Adrenal gland (tissue), 9 donors: ENCODE measurements at regions not wholly inside any gene's neighbourhood (a gene's known extent, or its start where the extent isn't known, plus 50 kb on each side); places are given as distances from the start of the nearest gene placed in this dataset.
A peak's percentile ranks its signal among the peaks of the same experiment; 100 is the strongest.

Source experiments
- DNase-seq, 7 donors: peaks; one replicate each; pipeline ENCODE4 v3.0.0-alpha.2; 2019 to 2020
- H3K27ac ChIP-seq, 5 donors: fragments of 200-600 bp; sonication (generic) in 4 of 5; 1 replicate in 3 of 5; 2 replicates in 2 of 5; pipeline versions ENCODE4 v1.5.1 to v1.8.0; 2016 to 2020; ENCODE audit warnings: mild to moderate bottlenecking in 1 of 5
- H3K27me3 ChIP-seq: fragments of 200-600 bp; 2 replicates; pipeline ENCODE4 v1.8.0; 2021
- H3K36me3 ChIP-seq, 2 donors: fragments of 200-600 bp; replicated peaks in 1 of 2; 1 replicate in 1 of 2; 2 replicates in 1 of 2; pipeline versions ENCODE4 v1.5.1 to v1.8.0; 2018 to 2022
- H3K4me1 ChIP-seq, 2 donors: fragments of 200-600 bp; replicated peaks in 1 of 2; 1 replicate in 1 of 2; 2 replicates in 1 of 2; pipeline versions ENCODE4 v1.5.1 to v1.8.0; 2018 to 2021
- H3K4me3 ChIP-seq, 4 donors: fragments of 200-600 bp; sonication (generic) in 3 of 4; one replicate each; pipeline ENCODE4 v1.5.1; 2016 to 2018
- H3K9me3 ChIP-seq, 3 donors: fragments of 200-600 bp; sonication (generic) in 1 of 3; replicated peaks in 1 of 3; 1 replicate in 2 of 3; 2 replicates in 1 of 3; pipeline versions ENCODE4 v1.5.1 to v1.8.0; 2016 to 2021
- CTCF ChIP-seq, 6 experiments: fragments of 450-650 bp in 4 of 6; fragments of 200-600 bp in 2 of 6; sonication (generic) in 1 of 6; IDR thresholded peaks; 1 replicate in 5 of 6; 2 replicates in 1 of 6; pipeline versions ENCODE4 v1.5.1 to v1.8.0; 2016 to 2021; ENCODE audit warnings: antibody characterized with exemption in 6 of 6, mild to moderate bottlenecking in 2 of 6, moderate library complexity in 1 of 6
- POLR2A ChIP-seq, 2 donors: fragments of 450-650 bp; IDR thresholded peaks; one replicate each; pipeline ENCODE4 v1.6.1; 2017; ENCODE audit warnings: antibody characterized with exemption in 2 of 2, mild to moderate bottlenecking in 2 of 2, moderate library complexity in 1 of 2
- WGBS, 4 donors: extraction: QIAGEN DNeasy Blood & Tissue Kit in 2 of 4; methylation state at CpG; one replicate each; pipeline versions ENCODE4 v1.1.5 to v1.1.7; 2013 to 2017; 5-methylcytosine and 5-hydroxymethylcytosine counted together
- intact Hi-C, 2 donors: fragments of 100-400 bp; cut with DNase I; formaldehyde crosslinking; loops; one replicate each; pipeline versions ENCODE4 v1.14.1 to v1.15.0; 2022 to 2023
- donor health status: healthy with polysubstance abuse.
- donor health status: Bipolar disorder and iron deficiency.
- donor health status: DM: yes; HTN: yes; CAD: no.
- donor health status: DM: no; HTN: no; CAD: no.
- donor health status: DM: no; HTN: no; CAD: no.

- Histone ChIP-seq H3K27ac (no peak overlapping the region), H3K36me3 (no peaks in the 10 kb centered on the region), H3K9me3 (no peaks in the 10 kb centered on the region), H3K27me3 (no peaks in the 10 kb centered on the region), H3K4me1 (peaks cover 0 to 2% of the 10 kb centered on the region in 2 donors), H3K4me3 (no peak overlapping the region)
- TF ChIP-seq POLR2A (IDR thresholded peaks at IDR 0.05) = no peak
- TF ChIP-seq CTCF (IDR thresholded peaks at IDR 0.05) = no peak
- no peak for DNase-seq
- intact Hi-C loops = no loop called here
- WGBS, 4 donors = 55 to 72% (median 69%) methylated on average over 7 of the region's 7 CpGs
Measured at GRCh38 chr3:23751212-23751723, 54.5 kb upstream of the UBE2E1 start.

- H3K4me1 ChIP-seq = peaks cover 0 to 8% of the 10 kb centered on the region in 2 donors
- 70 to 82% (median 74%) methylated on average over 3 of the region's 3 CpGs for WGBS, 4 donors
- H3K27me3 ChIP-seq = no peaks in the 10 kb centered on the region
- DNase-seq = peak in 1 of 7 donors; percentile 44
- TF ChIP-seq POLR2A (IDR thresholded peaks at IDR 0.05) = no peak
- no peak for TF ChIP-seq CTCF (IDR thresholded peaks at IDR 0.05)
- no peak overlapping the region for H3K4me3 ChIP-seq
- intact Hi-C loops = no loop called here
- H3K9me3 ChIP-seq = no peaks in the 10 kb centered on the region
- H3K27ac ChIP-seq = no peak overlapping the region
- no peaks in the 10 kb centered on the region for H3K36me3 ChIP-seq
Measured at GRCh38 chr3:23752126-23752525, 53.6 kb upstream of the UBE2E1 start.

- no peak overlapping the region for H3K4me3 ChIP-seq
- no peaks in the 10 kb centered on the region for H3K9me3 ChIP-seq
- no peaks in the 10 kb centered on the region for H3K36me3 ChIP-seq
- intact Hi-C loops = no loop called here
- TF ChIP-seq CTCF (IDR thresholded peaks at IDR 0.05) (no peak), POLR2A (IDR thresholded peaks at IDR 0.05) (no peak)
- 72 to 95% (median 78%) methylated on average over 4 of the region's 4 CpGs for WGBS, 4 donors
- no peak overlapping the region for H3K27ac ChIP-seq
- H3K4me1 ChIP-seq = peaks cover 0 to 8% of the 10 kb centered on the region in 2 donors
- DNase-seq = no peak
- H3K27me3 ChIP-seq = no peaks in the 10 kb centered on the region
Measured at GRCh38 chr3:23754215-23754614, 51.5 kb upstream of the UBE2E1 start.
